Mesendoderm (in vitro differentiated cells): ENCODE measurements at regions not wholly inside any gene's neighbourhood (a gene's known extent, or its start where the extent isn't known, plus 50 kb on each side); places are given as distances from the start of the nearest gene placed in this dataset.

ENCODE experiments used
- DNase-seq: peaks from one replicate; pipeline ENCODE4 v3.0.0; 2013
- H2AK5ac ChIP-seq: 2 replicates; pipeline ENCODE4 v1.6.1; 2013; ENCODE audit warnings: low read length, inconsistent platforms
- H2BK120ac ChIP-seq: 2 replicates; pipeline ENCODE4 v1.6.1; 2013; ENCODE audit warnings: low read depth, mild to moderate bottlenecking, low read length, moderate library complexity, mixed read lengths
- H2BK15ac ChIP-seq: replicated peaks from 2 replicates; pipeline ENCODE4 v1.6.1; 2013; ENCODE audit warnings: low read depth, mild to moderate bottlenecking, moderate library complexity
- H2BK5ac ChIP-seq: 2 replicates; pipeline ENCODE4 v1.6.1; 2013; ENCODE audit warnings: low read length, inconsistent platforms
- H3K18ac ChIP-seq: 2 replicates; pipeline ENCODE4 v1.6.1; 2013; ENCODE audit warnings: mild to moderate bottlenecking, low read length, mixed read lengths
- H3K23ac ChIP-seq: one replicate; pipeline ENCODE4 v1.6.1; 2013; ENCODE audit warnings: low read length
- H3K27ac ChIP-seq: 2 replicates; pipeline ENCODE4 v1.5.1; 2013; ENCODE audit warnings: low read depth, mild to moderate bottlenecking, inconsistent platforms, low read length, moderate library complexity
- H3K27me3 ChIP-seq: 2 replicates; pipeline ENCODE4 v1.6.1; 2013; ENCODE audit warnings: low read length, control low read depth, mild to moderate bottlenecking, inconsistent platforms; ENCODE audit not compliant: insufficient read depth, poor library complexity
- H3K36me3 ChIP-seq: 2 replicates; pipeline ENCODE4 v1.6.1; 2013; ENCODE audit warnings: low read length, inconsistent platforms; ENCODE audit not compliant: control insufficient read depth, insufficient read depth
- H3K4ac ChIP-seq: one replicate; pipeline ENCODE4 v1.6.1; 2013; ENCODE audit warnings: low read depth, mild to moderate bottlenecking, low read length, moderate library complexity
- H3K4me1 ChIP-seq: 2 replicates; pipeline ENCODE4 v1.6.1; 2013; ENCODE audit warnings: low read depth, low read length, inconsistent platforms; ENCODE audit not compliant: control insufficient read depth
- H3K4me2 ChIP-seq: 2 replicates; pipeline ENCODE4 v1.6.1; 2013; ENCODE audit warnings: low read length
- H3K4me3 ChIP-seq: 2 replicates; pipeline ENCODE4 v1.5.1; 2013; ENCODE audit warnings: mild to moderate bottlenecking, low read length
- H3K56ac ChIP-seq: one replicate; pipeline ENCODE4 v1.6.1; 2013; ENCODE audit warnings: low read length
- H3K79me1 ChIP-seq: 2 replicates; pipeline ENCODE4 v1.6.1; 2013; ENCODE audit warnings: low read length, inconsistent platforms
- H3K79me2 ChIP-seq: 2 replicates; pipeline ENCODE4 v1.6.1; 2013; ENCODE audit warnings: mild to moderate bottlenecking, low read length; ENCODE audit not compliant: control insufficient read depth, insufficient read depth
- H3K9ac ChIP-seq: 2 replicates; pipeline ENCODE4 v1.6.1; 2013; ENCODE audit warnings: low read length, inconsistent platforms
- H4K5ac ChIP-seq: one replicate; pipeline ENCODE4 v1.6.1; 2013; ENCODE audit warnings: low read length
- H4K8ac ChIP-seq: one replicate; pipeline ENCODE4 v1.6.1; 2013; ENCODE audit warnings: low read depth, mild to moderate bottlenecking, control low read depth, low read length, moderate library complexity
- WGBS: extraction: QIAGEN DNeasy Blood & Tissue Kit; methylation state at CpG from one replicate; pipeline ENCODE4 v1.1.7; 2013; ENCODE audit warnings: low lambda C conversion rate, missing lambda C conversion rate; ENCODE audit not compliant: insufficient coverage; ENCODE audit errors: extremely low coverage; 5-methylcytosine and 5-hydroxymethylcytosine counted together

DNA sequence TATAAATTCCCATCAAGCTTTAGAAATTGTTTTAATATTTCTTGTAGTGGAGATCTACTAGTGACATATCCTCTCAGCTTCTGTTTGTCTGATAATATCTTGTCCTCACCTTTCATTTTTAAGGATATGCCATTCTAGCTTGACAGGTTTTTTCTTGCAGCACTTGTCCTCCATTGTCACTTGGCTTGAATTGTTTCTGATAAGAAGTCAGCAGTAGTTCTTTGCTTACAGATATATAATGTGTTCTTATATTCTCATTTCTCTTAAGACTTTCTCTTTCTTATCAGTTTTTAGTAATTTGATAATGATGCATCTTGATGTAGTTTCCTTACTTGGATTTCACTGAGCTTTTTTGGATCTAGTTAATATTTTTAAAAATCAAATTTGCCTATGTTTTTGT lies 120.6 kb upstream of the NUDT6 start:
- Histone ChIP-seq H3K4ac (no peak overlapping the region), H3K56ac (no peak overlapping the region), H3K9ac (no peak overlapping the region), H4K5ac (no peak overlapping the region), H2AK5ac (no peak overlapping the region), H3K36me3 (no peaks in the 10 kb centered on the region), H3K27me3 (no peaks in the 10 kb centered on the region), H3K27ac (no peak overlapping the region), H4K8ac (no peak overlapping the region), H3K4me3 (no peak overlapping the region), H3K4me2 (no peak overlapping the region), H3K4me1 (no peaks in the 10 kb centered on the region), H2BK5ac (no peak overlapping the region), H3K18ac (no peak overlapping the region), H3K79me1 (no peaks in the 10 kb centered on the region), H2BK15ac (no peak overlapping the region), H2BK120ac (no peak overlapping the region), H3K23ac (no peak overlapping the region), H3K79me2 (no peaks in the 10 kb centered on the region)
- peak; percentile 11 for DNase-seq

DNA sequence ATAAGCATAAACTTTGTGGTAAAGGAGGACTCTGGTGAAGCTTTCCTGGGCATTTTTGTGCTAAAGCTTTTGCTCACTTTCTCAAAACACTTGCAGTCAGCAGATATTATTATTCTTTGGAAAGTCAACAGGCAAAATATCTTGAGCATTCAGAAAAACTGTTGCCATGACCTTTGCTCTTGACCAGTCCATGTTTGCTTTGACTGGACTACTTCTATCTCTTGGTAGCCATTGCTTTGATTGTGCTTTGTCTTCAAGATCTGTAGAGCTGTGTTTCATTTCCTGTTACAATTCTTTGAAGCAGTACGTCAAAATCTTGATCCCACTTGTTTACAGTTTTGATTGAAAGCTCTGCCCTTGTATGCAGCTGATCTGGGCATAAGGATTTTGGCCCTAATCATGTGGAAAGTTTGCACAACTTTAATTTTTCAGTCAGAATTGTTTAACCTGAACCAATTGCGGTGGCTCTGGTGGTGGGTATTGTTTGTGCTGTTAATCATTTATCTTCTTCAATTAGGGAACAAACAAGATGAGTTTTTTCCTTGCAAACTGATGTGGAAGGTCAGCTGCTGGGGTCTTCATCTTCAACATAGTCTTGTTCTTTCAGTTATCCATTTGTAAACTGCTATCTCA lies 121.5 kb upstream of the NUDT6 start:
- Histone ChIP-seq H3K27ac (no peak overlapping the region), H3K36me3 (no peaks in the 10 kb centered on the region), H3K79me1 (no peaks in the 10 kb centered on the region), H2BK15ac (no peak overlapping the region), H3K56ac (no peak overlapping the region), H2AK5ac (no peak overlapping the region), H3K9ac (no peak overlapping the region), H3K27me3 (no peaks in the 10 kb centered on the region), H3K79me2 (no peaks in the 10 kb centered on the region), H2BK5ac (no peak overlapping the region), H4K8ac (no peak overlapping the region), H3K4me3 (no peak overlapping the region), H3K23ac (no peak overlapping the region), H2BK120ac (no peak overlapping the region), H3K4me2 (no peak overlapping the region), H3K4ac (no peak overlapping the region), H3K18ac (no peak overlapping the region), H4K5ac (no peak overlapping the region), H3K4me1 (no peaks in the 10 kb centered on the region)
- DNase-seq, result no peak
- WGBS, result no CpG with 5 or more reads among the region's 2 CpGs

DNA sequence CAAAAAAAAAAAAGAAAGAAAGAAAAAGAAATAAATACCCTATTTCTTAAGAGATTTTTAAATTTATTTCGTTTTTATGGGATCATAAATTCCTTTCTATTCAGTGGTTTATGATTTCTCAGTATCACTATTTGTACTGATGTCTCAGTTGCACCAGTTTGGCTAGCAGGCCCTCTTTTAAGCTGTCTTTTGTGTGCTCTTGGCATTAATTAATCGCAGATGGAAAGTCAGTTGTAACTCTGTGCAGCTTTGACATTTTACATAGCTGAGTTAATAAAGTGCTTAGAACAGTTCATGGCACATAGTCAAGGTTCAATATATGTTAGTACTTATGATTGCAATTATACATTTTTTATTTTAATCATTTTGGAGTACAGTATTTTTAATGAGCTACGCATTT lies 123.7 kb upstream of the NUDT6 start:
- Histone ChIP-seq H3K4me2 (no peak overlapping the region), H4K8ac (no peak overlapping the region), H3K23ac (no peak overlapping the region), H2AK5ac (no peak overlapping the region), H3K27me3 (no peaks in the 10 kb centered on the region), H3K79me2 (no peaks in the 10 kb centered on the region), H3K4me3 (no peak overlapping the region), H3K18ac (no peak overlapping the region), H4K5ac (no peak overlapping the region), H3K4me1 (no peaks in the 10 kb centered on the region), H3K4ac (no peak overlapping the region), H3K79me1 (no peaks in the 10 kb centered on the region), H2BK15ac (no peak overlapping the region), H2BK5ac (no peak overlapping the region), H3K36me3 (no peaks in the 10 kb centered on the region), H2BK120ac (no peak overlapping the region), H3K27ac (no peak overlapping the region), H3K9ac (no peak overlapping the region), H3K56ac (no peak overlapping the region)
- DNase-seq, result no peak
- WGBS, result no CpG with 5 or more reads among the region's 3 CpGs

DNA sequence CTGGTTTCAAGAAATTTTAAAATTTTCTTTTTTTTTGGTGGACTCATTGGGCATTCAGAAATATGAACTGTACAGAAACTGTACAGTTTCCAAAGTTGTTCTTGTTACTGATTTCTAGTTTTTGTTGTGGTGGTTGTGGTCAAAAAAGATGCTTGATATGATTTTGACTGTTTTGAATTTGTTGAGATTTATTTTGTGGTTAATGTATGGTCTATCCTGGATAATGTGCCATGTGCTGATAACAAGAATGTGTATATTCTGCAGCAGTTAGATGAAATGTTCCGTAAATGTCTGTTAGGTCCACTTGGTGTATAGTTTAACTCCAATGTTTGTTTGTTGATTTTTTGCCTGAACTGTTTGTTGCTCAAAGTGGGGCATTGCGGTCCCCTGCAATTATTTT lies 127.6 kb upstream of the NUDT6 start:
- no peak overlapping the region for H3K4ac ChIP-seq
- no peak overlapping the region for H3K4me2 ChIP-seq
- no CpG with 5 or more reads among the region's 2 CpGs for WGBS
- no peaks in the 10 kb centered on the region for H3K27me3 ChIP-seq
- no peak overlapping the region for H3K9ac ChIP-seq
- no peaks in the 10 kb centered on the region for H3K4me1 ChIP-seq
- no peak for DNase-seq
- H4K8ac ChIP-seq, result no peak overlapping the region
- no peak overlapping the region for H2BK5ac ChIP-seq
- no peak overlapping the region for H3K56ac ChIP-seq
- no peak overlapping the region for H4K5ac ChIP-seq
- H3K4me3 ChIP-seq, result no peak overlapping the region
- no peak overlapping the region for H3K23ac ChIP-seq
- no peaks in the 10 kb centered on the region for H3K79me2 ChIP-seq
- H2AK5ac ChIP-seq, result no peak overlapping the region
- H3K36me3 ChIP-seq, result no peaks in the 10 kb centered on the region
- no peak overlapping the region for H2BK15ac ChIP-seq
- H3K18ac ChIP-seq, result no peak overlapping the region
- no peak overlapping the region for H3K27ac ChIP-seq
- no peak overlapping the region for H2BK120ac ChIP-seq
- H3K79me1 ChIP-seq, result no peaks in the 10 kb centered on the region

DNA sequence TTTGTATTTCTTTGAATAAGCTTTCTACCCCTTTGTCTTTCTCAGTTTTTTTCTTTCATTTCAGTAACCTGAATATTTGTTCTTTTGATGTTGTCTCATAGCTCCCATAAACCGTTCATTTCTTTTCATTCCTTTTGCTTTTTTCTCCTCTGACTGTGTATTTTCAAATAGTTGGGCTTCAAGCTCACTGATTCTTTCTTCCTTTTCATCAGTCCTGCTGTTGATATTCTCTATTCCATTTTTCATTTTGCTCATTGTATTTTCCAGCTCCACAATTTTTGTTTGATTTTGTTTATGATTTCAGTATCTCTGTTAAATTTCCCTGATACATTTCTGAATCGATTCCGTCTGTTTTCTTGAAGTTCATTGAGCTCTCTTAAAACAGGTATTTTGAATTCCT lies 129.6 kb upstream of the NUDT6 start:
- DNase-seq, result no peak
- Histone ChIP-seq H3K36me3 (no peaks in the 10 kb centered on the region), H3K4me2 (no peak overlapping the region), H3K56ac (no peak overlapping the region), H3K79me1 (peaks cover 1% of the 10 kb centered on the region), H2AK5ac (no peak overlapping the region), H3K23ac (no peak overlapping the region), H2BK15ac (no peak overlapping the region), H3K9ac (no peak overlapping the region), H3K4me1 (no peaks in the 10 kb centered on the region), H3K27me3 (no peaks in the 10 kb centered on the region), H3K4ac (no peak overlapping the region), H2BK5ac (no peak overlapping the region), H4K8ac (no peak overlapping the region), H3K79me2 (no peaks in the 10 kb centered on the region), H3K27ac (no peak overlapping the region), H3K18ac (no peak overlapping the region), H4K5ac (no peak overlapping the region), H3K4me3 (no peak overlapping the region), H2BK120ac (no peak overlapping the region)
- no CpG with 5 or more reads among the region's 3 CpGs for WGBS

DNA sequence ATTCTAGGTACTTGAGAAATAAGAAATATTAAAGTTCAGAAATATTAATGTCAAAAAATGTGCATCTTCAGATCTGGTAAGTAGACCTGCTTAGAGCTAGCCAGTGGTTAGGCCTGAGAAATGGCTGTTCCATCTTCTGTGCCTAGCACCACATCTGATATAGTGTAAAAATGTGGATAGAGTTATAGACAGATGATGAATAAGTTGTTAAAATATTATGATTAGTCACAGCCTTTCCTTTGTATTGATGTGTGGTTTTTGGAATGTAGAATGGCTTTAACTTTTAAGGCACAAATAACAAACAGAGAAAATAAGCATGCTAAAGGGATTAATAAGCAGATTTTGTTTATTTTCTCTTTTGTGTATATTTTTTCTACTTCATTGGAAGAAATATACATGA lies 133.5 kb upstream of the NUDT6 start:
- peaks cover 1% of the 10 kb centered on the region for H3K79me1 ChIP-seq
- H4K8ac ChIP-seq, result no peak overlapping the region
- H3K4me2 ChIP-seq, result no peak overlapping the region
- no peaks in the 10 kb centered on the region for H3K36me3 ChIP-seq
- no peaks in the 10 kb centered on the region for H3K79me2 ChIP-seq
- H2BK5ac ChIP-seq, result no peak overlapping the region
- DNase-seq, result no peak
- no peak overlapping the region for H4K5ac ChIP-seq
- H3K27ac ChIP-seq, result no peak overlapping the region
- no peak overlapping the region for H3K56ac ChIP-seq
- H3K27me3 ChIP-seq, result no peaks in the 10 kb centered on the region
- no peak overlapping the region for H3K9ac ChIP-seq
- H2BK15ac ChIP-seq, result no peak overlapping the region
- H3K4ac ChIP-seq, result no peak overlapping the region
- H2AK5ac ChIP-seq, result no peak overlapping the region
- no peak overlapping the region for H2BK120ac ChIP-seq
- no peaks in the 10 kb centered on the region for H3K4me1 ChIP-seq
- H3K23ac ChIP-seq, result no peak overlapping the region
- no peak overlapping the region for H3K18ac ChIP-seq
- no peak overlapping the region for H3K4me3 ChIP-seq
